HCT116 (cell line): ENCODE measurements at regions not wholly inside any gene's neighbourhood (a gene's known extent, or its start where the extent isn't known, plus 50 kb on each side); places are given as distances from the start of the nearest gene placed in this dataset.

Experiments used
- ATAC-seq: fragments of 200-7000 bp; cut with Tn5 transposase; 2 replicates; pipeline ENCODE4 v1.9.1; 2020; ENCODE audit warnings: mild to moderate bottlenecking, moderate library complexity
- BruUV-seq: library from RNA; stranded (reverse); fragments of 400-500 nt; replicated peaks from 2 replicates; lab custom pipeline; 2021; lab: Mats Ljungman, UMichigan
- CTCF ChIA-PET: fragments of 300-600 bp; sonication (Branson Sonifier 250); formaldehyde crosslinking; loops from one replicate; lab custom pipeline; 2021; ENCODE audit warnings: antibody characterized with exemption; lab: Charles Lee
- POLR2A ChIA-PET: fragments of 300-600, 350-600 bp; sonication (Branson Sonifier 250); formaldehyde crosslinking; loops from one replicate; lab custom pipeline; 2021; ENCODE audit warnings: antibody characterized with exemption; lab: Charles Lee
- RAD21 ChIA-PET, 2 experiments: fragments of 300-600 bp; sonication (Branson Sonifier 250); formaldehyde crosslinking; loops; one replicate each; lab custom pipeline; 2023; ENCODE audit warnings: low total read pairs in 2 of 2; ENCODE audit not compliant: uncharacterized antibody in 2 of 2, unreplicated experiment in 2 of 2, low non-redundant PET in 1 of 2; lab: Charles Lee
- DNase-seq: peaks from one replicate; pipeline ENCODE4 v3.0.0-alpha.2; 2010; ENCODE audit warnings: low read depth, low spot score
- H2AFZ ChIP-seq: fragments of 200-600 bp; shearing (Covaris generic), sonication (generic); 2 replicates; pipeline ENCODE4 v1.6.1; 2017; ENCODE audit warnings: low read depth, mixed run types, mixed read lengths, antibody characterized with exemption, low read length; ENCODE audit not compliant: poor library complexity, severe bottlenecking
- H3K27ac ChIP-seq: 2 replicates; pipeline ENCODE4 v1.5.1; 2012; ENCODE audit warnings: low read depth, low read length
- H3K27me3 ChIP-seq: fragments of 200-600 bp; sonication (generic); 2 replicates; pipeline ENCODE4 v1.6.1; 2016; ENCODE audit warnings: mixed run types, low read length, mixed read lengths; ENCODE audit not compliant: insufficient read depth
- H3K36me3 ChIP-seq, 2 experiments: fragments of 200-500 bp in 1 of 2; fragments of 200-600 bp in 1 of 2; sonication (Bioruptor generic) in 1 of 2; sonication (generic) in 1 of 2; 2 replicates each; pipeline versions ENCODE4 v1.5.1 to v1.6.1; 2014 to 2016; ENCODE audit warnings: low read length in 2 of 2, inconsistent platforms in 1 of 2, mixed read lengths in 1 of 2, mixed run types in 1 of 2; ENCODE audit not compliant: insufficient read depth in 2 of 2, control insufficient read depth in 1 of 2
- H3K4me1 ChIP-seq, 2 experiments: fragments of 200-600 bp in 1 of 2; sonication (generic) in 1 of 2; 2 replicates each; pipeline versions ENCODE4 v1.5.1 to v1.6.1; 2012 to 2017; ENCODE audit warnings: low read length in 2 of 2, inconsistent platforms in 1 of 2, mild to moderate bottlenecking in 1 of 2, mixed read lengths in 1 of 2, mixed run types in 1 of 2, moderate library complexity in 1 of 2; ENCODE audit not compliant: insufficient read depth in 2 of 2, control insufficient read depth in 1 of 2
- H3K4me2 ChIP-seq: fragments of 200-600 bp; sonication (generic); 2 replicates; pipeline ENCODE4 v1.6.1; 2017; ENCODE audit warnings: mixed run types, low read length, mixed read lengths
- H3K4me3 ChIP-seq, 2 experiments: fragments of 200-600 bp in 1 of 2; sonication (generic) in 1 of 2; replicated peaks in 1 of 2; 2 replicates each; pipeline ENCODE4 v1.5.1; 2011 to 2016; ENCODE audit warnings: low read length in 2 of 2, control low read depth in 1 of 2, low read depth in 1 of 2, mild to moderate bottlenecking in 1 of 2, mixed read lengths in 1 of 2, mixed run types in 1 of 2
- H3K79me2 ChIP-seq: fragments of 200-600 bp; sonication (generic); 2 replicates; pipeline ENCODE4 v1.6.1; 2017; ENCODE audit warnings: mild to moderate bottlenecking, mixed run types, low read length, moderate library complexity, mixed read lengths; ENCODE audit not compliant: insufficient read depth
- H3K9ac ChIP-seq: fragments of 200-600 bp; sonication (generic); 2 replicates; pipeline ENCODE4 v1.6.1; 2016; ENCODE audit warnings: low read length, mixed read lengths
- H3K9me2 ChIP-seq: fragments of 200-600 bp; sonication (generic), shearing (Covaris generic); 2 replicates; pipeline ENCODE4 v1.6.1; 2017; ENCODE audit warnings: mixed run types, mild to moderate bottlenecking, moderate library complexity; ENCODE audit not compliant: insufficient read depth
- H3K9me3 ChIP-seq, 2 experiments: fragments of 200-500 bp in 1 of 2; fragments of 200-600 bp in 1 of 2; sonication (Bioruptor generic) in 1 of 2; sonication (generic) in 1 of 2; 2 replicates each; pipeline ENCODE4 v1.6.1; 2014 to 2017; ENCODE audit warnings: low read length in 2 of 2, mixed read lengths in 2 of 2, inconsistent platforms in 1 of 2, low read depth in 1 of 2, mild to moderate bottlenecking in 1 of 2, mixed run types in 1 of 2, moderate library complexity in 1 of 2; ENCODE audit not compliant: control insufficient read depth in 1 of 2, insufficient read depth in 1 of 2
- H4K20me1 ChIP-seq: fragments of 200-600 bp; sonication (generic), shearing (Covaris generic); 2 replicates; pipeline ENCODE4 v1.6.1; 2017; ENCODE audit warnings: mixed run types, mild to moderate bottlenecking, moderate library complexity; ENCODE audit not compliant: insufficient read depth
- CBX3 ChIP-seq: IDR thresholded peaks from 2 replicates; pipeline ENCODE4 v1.6.1; 2012; ENCODE audit warnings: low read depth
- CEBPB ChIP-seq: IDR thresholded peaks from 2 replicates; pipeline ENCODE4 v1.6.1; 2012; ENCODE audit warnings: low read depth
- CTCF ChIP-seq, 3 experiments: fragments of 200-600 bp in 1 of 3; sonication (generic) in 1 of 3; IDR thresholded peaks in 2 of 3; conservative IDR thresholded peaks in 1 of 3; 2 replicates each; pipeline ENCODE4 v1.5.1; 2012 to 2017; ENCODE audit warnings: low read depth in 2 of 3, low read length in 2 of 3, antibody characterized with exemption in 1 of 3, borderline replicate concordance in 1 of 3, control low read depth in 1 of 3, mild to moderate bottlenecking in 1 of 3, mixed read lengths in 1 of 3, mixed run types in 1 of 3, moderate library complexity in 1 of 3; ENCODE audit not compliant: insufficient read depth in 1 of 3
- ELF1 ChIP-seq: IDR thresholded peaks from 2 replicates; pipeline ENCODE4 v1.6.1; 2012; ENCODE audit warnings: low read depth, borderline replicate concordance
- EZH2phosphoT487 ChIP-seq: fragments of 200-600 bp; IDR thresholded peaks from 2 replicates; pipeline ENCODE4 v1.6.1; 2018; ENCODE audit warnings: antibody characterized with exemption, borderline replicate concordance
- FOSL1 ChIP-seq: IDR thresholded peaks from 2 replicates; pipeline ENCODE4 v1.6.1; 2012; ENCODE audit warnings: low read depth
- JUND ChIP-seq: IDR thresholded peaks from 2 replicates; pipeline ENCODE4 v1.6.1; 2012
- MAX ChIP-seq: IDR thresholded peaks from 2 replicates; pipeline ENCODE4 v1.6.1; 2012
- POLR2AphosphoS5 ChIP-seq: IDR thresholded peaks from 2 replicates; pipeline ENCODE4 v1.6.1; 2011; ENCODE audit warnings: mild to moderate bottlenecking, low read depth, low read length, moderate library complexity
- SIN3A ChIP-seq: IDR thresholded peaks from 2 replicates; pipeline ENCODE4 v1.6.1; 2012; ENCODE audit warnings: low read depth
- SP1 ChIP-seq: IDR thresholded peaks from 2 replicates; pipeline ENCODE4 v1.6.1; 2012; ENCODE audit warnings: low read depth
- SRF ChIP-seq: IDR thresholded peaks from 2 replicates; pipeline ENCODE4 v1.6.1; 2012; ENCODE audit warnings: low read depth
- TCF7L2 ChIP-seq: IDR thresholded peaks from 2 replicates; pipeline ENCODE4 v1.7.0; 2011; ENCODE audit warnings: borderline replicate concordance, inconsistent platforms; ENCODE audit not compliant: insufficient read depth, insufficient read length; ENCODE audit errors: extremely low read depth
- intact Hi-C: fragments of 100-400 bp; cut with micrococcal nuclease; formaldehyde crosslinking; loops from 2 replicates; pipeline ENCODE4 v1.10.0; 2022

- H3K4me3 ChIP-seq: no peak overlapping the region
- ATAC-seq (no peak), DNase-seq (no peak)
- H4K20me1 ChIP-seq: no peaks in the 10 kb centered on the region
- no peak overlapping the region for H2AFZ ChIP-seq
- CTCF ChIA-PET: no interaction called here
- intact Hi-C loops: no loop called here
- no TSS peak for BruUV-seq
- no peak overlapping the region for H3K4me2 ChIP-seq
- H3K9me3 ChIP-seq: no peaks in the 10 kb centered on the region
- H3K36me3 ChIP-seq: no peaks in the 10 kb centered on the region
- no peaks in the 10 kb centered on the region for H3K9me2 ChIP-seq
- H3K27ac ChIP-seq: no peak overlapping the region
- H3K9ac ChIP-seq: no peak overlapping the region
- no peaks in the 10 kb centered on the region for H3K4me1 ChIP-seq
- H3K27me3 ChIP-seq: no peaks in the 10 kb centered on the region
- POLR2A ChIA-PET: no interaction called here
- H3K79me2 ChIP-seq: no peaks in the 10 kb centered on the region
- RAD21 ChIA-PET: no interaction called here
- TF ChIP-seq POLR2AphosphoS5 (no peak), CBX3 (no peak), ELF1 (no peak), SP1 (no peak), SIN3A (no peak), SRF (no peak), CEBPB (no peak), CTCF (IDR thresholded peaks at IDR 0.05 in 2 of 3, conservative IDR thresholded peaks at IDR 0.05 in 1 of 3; ENCODE audit: borderline replicate concordance in 1 of 3, insufficient read depth in 1 of 3, low read depth in 2 of 3, low read length in 2 of 3) (no peak), JUND (no peak), FOSL1 (no peak), EZH2phosphoT487 (no peak), MAX (no peak), TCF7L2 (no peak)
Observed at GRCh38 chr1:170238704-170239391, 93.1 kb downstream of the NTMT2 start.
